OCI-LY7 (cell line): ENCODE measurements at regions not wholly inside any gene's neighbourhood (a gene's known extent, or its start where the extent isn't known, plus 50 kb on each side); places are given as distances from the start of the nearest gene placed in this dataset.

Experiments
- BruUV-seq: library from RNA; stranded (reverse); fragments of 400-500 nt; replicated peaks from 2 replicates; lab custom pipeline; 2021; lab: Mats Ljungman, UMichigan
- CTCF ChIA-PET: fragments of 300-600 bp; sonication (Branson Sonifier 250); formaldehyde crosslinking; loops from one replicate; lab custom pipeline; 2022; ENCODE audit warnings: antibody characterized with exemption; ENCODE audit not compliant: unreplicated experiment; lab: Charles Lee
- POLR2A ChIA-PET: fragments of 300-600 bp; sonication (Branson Sonifier 250); formaldehyde crosslinking; loops from one replicate; lab custom pipeline; 2022; ENCODE audit warnings: antibody characterized with exemption; lab: Charles Lee
- DNase-seq: peaks from one replicate; pipeline ENCODE4 v3.0.0-alpha.2; 2015; ENCODE audit warnings: low spot score
- H2AFZ ChIP-seq: fragments of 200-600 bp; sonication (generic), shearing (Covaris generic); 2 replicates; pipeline ENCODE4 v1.6.1; 2014; ENCODE audit warnings: mild to moderate bottlenecking, antibody characterized with exemption, low read length, moderate library complexity
- H3K27ac ChIP-seq: fragments of 200-600 bp; sonication (generic); 2 replicates; pipeline ENCODE4 v1.5.1; 2014; ENCODE audit warnings: mixed run types, low read depth, mild to moderate bottlenecking, moderate library complexity, low read length, inconsistent platforms; ENCODE audit not compliant: poor library complexity, severe bottlenecking
- H3K36me3 ChIP-seq: fragments of 200-600 bp; sonication (generic); 2 replicates; pipeline ENCODE4 v1.6.1; 2014; ENCODE audit warnings: mild to moderate bottlenecking, antibody characterized with exemption, low read length, moderate library complexity, mixed read lengths; ENCODE audit not compliant: insufficient read depth
- H3K4me1 ChIP-seq: fragments of 200-600 bp; sonication (generic); 2 replicates; pipeline ENCODE4 v1.5.1; 2014; ENCODE audit warnings: mild to moderate bottlenecking, low read length; ENCODE audit not compliant: insufficient read depth, poor library complexity, severe bottlenecking
- H3K4me2 ChIP-seq: fragments of 200-600 bp; sonication (generic); 2 replicates; pipeline ENCODE4 v1.6.1; 2014; ENCODE audit warnings: mild to moderate bottlenecking, low read length
- H3K4me3 ChIP-seq: fragments of 200-600 bp; sonication (generic); 2 replicates; pipeline ENCODE4 v1.5.1; 2014; ENCODE audit warnings: mild to moderate bottlenecking, low read depth, low read length; ENCODE audit not compliant: poor library complexity, severe bottlenecking
- H3K79me2 ChIP-seq: fragments of 200-600 bp; sonication (generic); 2 replicates; pipeline ENCODE4 v1.6.1; 2016; ENCODE audit warnings: low read depth, mild to moderate bottlenecking, low read length, moderate library complexity, mixed read lengths; ENCODE audit not compliant: insufficient read depth
- H3K9me2 ChIP-seq: fragments of 200-600 bp; sonication (generic); 2 replicates; pipeline ENCODE4 v1.6.1; 2016; ENCODE audit warnings: mild to moderate bottlenecking, low read length, mixed read lengths; ENCODE audit not compliant: insufficient read depth
- H3K9me3 ChIP-seq: fragments of 200-600 bp; sonication (generic); 2 replicates; pipeline ENCODE4 v1.6.1; 2014; ENCODE audit warnings: mild to moderate bottlenecking, mixed run types, low read length, mixed read lengths
- H4K20me1 ChIP-seq: fragments of 200-600 bp; sonication (generic); 2 replicates; pipeline ENCODE4 v1.6.1; 2014; ENCODE audit warnings: mild to moderate bottlenecking, antibody characterized with exemption, low read length, moderate library complexity, mixed read lengths; ENCODE audit not compliant: insufficient read depth
- EZH2phosphoT487 ChIP-seq: fragments of 200-600 bp; sonication (generic); IDR thresholded peaks from 2 replicates; pipeline ENCODE4 v1.6.1; 2018; ENCODE audit warnings: low read depth, borderline replicate concordance, mild to moderate bottlenecking, mixed run types, antibody characterized with exemption, low read length, moderate library complexity, mixed read lengths
- intact Hi-C: fragments of 100-400 bp; cut with micrococcal nuclease; formaldehyde crosslinking; loops from one replicate; pipeline ENCODE4 v1.10.0; 2022; ENCODE audit not compliant: unreplicated experiment
- TF ChIP-seq, protein P1 (sequence below): fragments of 200-600 bp; sonication (generic); conservative IDR thresholded peaks from 2 replicates; pipeline ENCODE4 v1.5.1; 2014; ENCODE audit warnings: mild to moderate bottlenecking, antibody characterized with exemption, low read length, moderate library complexity, mixed read lengths

DNA sequence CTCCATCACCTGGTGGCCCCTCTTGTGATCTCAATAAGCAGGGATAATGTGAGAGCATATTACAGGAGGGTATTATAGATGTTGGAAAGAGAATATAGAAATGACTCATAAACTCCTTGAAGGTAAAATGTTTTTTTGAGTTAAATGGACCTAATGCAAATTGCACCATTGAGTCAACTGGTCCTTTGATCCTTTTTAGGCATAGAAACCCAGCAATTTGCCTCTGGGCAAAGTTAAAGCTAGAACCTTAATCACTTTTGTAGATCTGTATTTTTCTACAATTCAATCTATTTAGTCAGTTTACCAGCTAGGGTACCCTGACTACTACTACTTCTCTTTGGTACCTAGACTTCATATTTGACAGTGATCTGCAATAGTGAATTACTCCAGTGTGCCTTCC lies 71.8 kb upstream of the RNF152 start:
- TF ChIP-seq EZH2phosphoT487 = no peak
- TF ChIP-seq, protein P1, sequence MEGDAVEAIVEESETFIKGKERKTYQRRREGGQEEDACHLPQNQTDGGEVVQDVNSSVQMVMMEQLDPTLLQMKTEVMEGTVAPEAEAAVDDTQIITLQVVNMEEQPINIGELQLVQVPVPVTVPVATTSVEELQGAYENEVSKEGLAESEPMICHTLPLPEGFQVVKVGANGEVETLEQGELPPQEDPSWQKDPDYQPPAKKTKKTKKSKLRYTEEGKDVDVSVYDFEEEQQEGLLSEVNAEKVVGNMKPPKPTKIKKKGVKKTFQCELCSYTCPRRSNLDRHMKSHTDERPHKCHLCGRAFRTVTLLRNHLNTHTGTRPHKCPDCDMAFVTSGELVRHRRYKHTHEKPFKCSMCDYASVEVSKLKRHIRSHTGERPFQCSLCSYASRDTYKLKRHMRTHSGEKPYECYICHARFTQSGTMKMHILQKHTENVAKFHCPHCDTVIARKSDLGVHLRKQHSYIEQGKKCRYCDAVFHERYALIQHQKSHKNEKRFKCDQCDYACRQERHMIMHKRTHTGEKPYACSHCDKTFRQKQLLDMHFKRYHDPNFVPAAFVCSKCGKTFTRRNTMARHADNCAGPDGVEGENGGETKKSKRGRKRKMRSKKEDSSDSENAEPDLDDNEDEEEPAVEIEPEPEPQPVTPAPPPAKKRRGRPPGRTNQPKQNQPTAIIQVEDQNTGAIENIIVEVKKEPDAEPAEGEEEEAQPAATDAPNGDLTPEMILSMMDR = no peak
- Histone ChIP-seq H3K4me2 (no peak overlapping the region), H3K4me1 (no peaks in the 10 kb centered on the region), H3K36me3 (no peaks in the 10 kb centered on the region), H3K79me2 (no peaks in the 10 kb centered on the region), H3K9me2 (no peaks in the 10 kb centered on the region), H4K20me1 (no peaks in the 10 kb centered on the region), H3K4me3 (no peak overlapping the region), H3K9me3 (no peaks in the 10 kb centered on the region), H3K27ac (no peak overlapping the region), H2AFZ (no peak overlapping the region)
- POLR2A ChIA-PET = interaction anchor here (0.7 kb wide), 1 partner anchor 15 kb away, joined by 3 read pairs; no protein-coding TSS in a partner anchor
- no TSS peak for BruUV-seq
- intact Hi-C loops = no loop called here
- DNase-seq = no peak
- CTCF ChIA-PET = no interaction called here

DNA sequence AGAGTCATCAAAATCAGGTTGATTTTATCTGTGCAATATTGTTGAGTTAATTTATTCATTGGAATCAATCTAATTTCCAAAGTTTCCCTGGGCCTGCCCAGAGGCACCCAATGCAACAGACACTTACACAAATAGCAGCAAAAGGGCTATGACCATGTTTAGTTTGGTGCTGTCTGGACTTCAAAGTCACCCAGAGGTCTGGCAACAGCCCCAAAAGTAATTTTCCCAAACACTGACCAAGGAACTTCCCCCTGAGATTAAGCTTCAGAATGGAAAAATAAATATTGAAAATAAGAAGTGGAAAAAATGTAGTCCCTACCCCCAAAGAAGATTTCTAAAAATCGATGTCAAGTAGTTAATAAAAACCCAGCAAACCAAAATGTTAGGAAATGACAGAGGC lies 70.9 kb upstream of the RNF152 start:
- H3K36me3 ChIP-seq = no peaks in the 10 kb centered on the region
- no peak overlapping the region for H2AFZ ChIP-seq
- ChIA-PET CTCF (no interaction called here), POLR2A (no interaction called here)
- TF ChIP-seq, protein P1 = no peak
- TF ChIP-seq EZH2phosphoT487 = no peak
- BruUV-seq = no TSS peak
- intact Hi-C loops = no loop called here
- no peaks in the 10 kb centered on the region for H3K4me1 ChIP-seq
- DNase-seq = no peak
- H3K4me2 ChIP-seq = no peak overlapping the region
- no peaks in the 10 kb centered on the region for H3K9me3 ChIP-seq
- no peaks in the 10 kb centered on the region for H4K20me1 ChIP-seq
- H3K9me2 ChIP-seq = no peaks in the 10 kb centered on the region
- H3K79me2 ChIP-seq = no peaks in the 10 kb centered on the region
- H3K27ac ChIP-seq = no peak overlapping the region
- no peak overlapping the region for H3K4me3 ChIP-seq

DNA sequence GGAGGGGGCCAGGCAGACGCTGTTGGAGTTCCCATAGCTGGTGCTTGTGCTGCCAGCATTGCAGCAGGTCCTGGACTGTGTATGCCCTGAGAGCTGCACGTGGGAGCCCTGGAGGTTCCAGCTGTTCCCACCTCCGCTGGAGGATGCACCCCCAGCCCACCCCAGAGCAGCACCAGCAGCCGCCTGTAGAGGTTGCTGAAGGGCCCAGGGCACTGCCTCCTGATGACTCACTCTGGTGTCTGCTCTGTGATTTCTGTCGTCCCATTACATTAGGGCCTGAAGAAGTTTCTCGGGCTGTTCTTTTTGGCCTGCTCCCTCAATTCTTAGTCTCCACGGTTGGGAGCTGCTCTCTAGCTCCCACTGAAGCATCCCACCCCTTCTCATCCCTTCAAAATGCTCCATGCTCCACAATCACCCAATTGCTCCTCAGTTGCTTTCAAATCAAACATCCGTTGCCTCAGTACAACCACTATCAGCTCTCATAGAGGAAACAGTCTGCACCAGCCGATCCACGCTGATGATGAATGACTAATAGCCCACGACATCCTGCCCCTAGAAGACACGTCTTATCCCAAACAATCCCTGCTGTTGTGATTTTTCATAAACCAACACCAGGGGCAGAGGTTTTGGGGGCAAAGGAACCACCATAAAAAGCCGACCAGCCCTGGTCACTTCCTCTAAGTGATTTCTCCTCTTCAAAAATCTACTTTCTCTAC lies 65.2 kb upstream of the RNF152 start:
- TF ChIP-seq, protein P1 = no peak
- TF ChIP-seq EZH2phosphoT487 = no peak
- H3K27ac ChIP-seq = no peak overlapping the region
- H3K4me1 ChIP-seq = peaks cover 11% of the 10 kb centered on the region
- intact Hi-C loops = no loop called here
- CTCF ChIA-PET = interaction anchor here (0.5 kb wide), 1 partner anchor 355 kb away, joined by 3 read pairs; no protein-coding TSS in a partner anchor
- no peak overlapping the region for H2AFZ ChIP-seq
- DNase-seq = no peak
- H3K4me3 ChIP-seq = no peak overlapping the region
- H4K20me1 ChIP-seq = no peaks in the 10 kb centered on the region
- no peaks in the 10 kb centered on the region for H3K9me2 ChIP-seq
- POLR2A ChIA-PET = no interaction called here
- H3K79me2 ChIP-seq = no peaks in the 10 kb centered on the region
- H3K9me3 ChIP-seq = no peaks in the 10 kb centered on the region
- no peaks in the 10 kb centered on the region for H3K36me3 ChIP-seq
- no peak overlapping the region for H3K4me2 ChIP-seq
- no TSS peak for BruUV-seq
